IMR-90 (cell line): ENCODE measurements at regions not wholly inside any gene's neighbourhood (a gene's known extent, or its start where the extent isn't known, plus 50 kb on each side); places are given as distances from the start of the nearest gene placed in this dataset.

Source experiments
- BHLHE40 ChIP-seq: fragments of 150-350 bp; IDR thresholded peaks from 2 replicates; pipeline ENCODE4 v1.6.1; 2016; ENCODE audit warnings: mild to moderate bottlenecking, low read depth, low read length
- CEBPB ChIP-seq: IDR thresholded peaks from 2 replicates; pipeline ENCODE4 v1.6.1; 2012; ENCODE audit warnings: low read depth, low read length, improper control_type of control experiment
- CHD1 ChIP-seq: IDR thresholded peaks from 2 replicates; pipeline ENCODE4 v1.6.1; 2012; ENCODE audit warnings: low read depth, low read length, improper control_type of control experiment
- CTCF ChIP-seq: conservative IDR thresholded peaks from 2 replicates; pipeline ENCODE4 v1.5.1; 2012; ENCODE audit warnings: mild to moderate bottlenecking, low read depth, low read length, improper control_type of control experiment
- ELK1 ChIP-seq: fragments of 150-350 bp; IDR thresholded peaks from 2 replicates; pipeline ENCODE4 v1.6.1; 2016; ENCODE audit warnings: low read depth, mild to moderate bottlenecking, low read length, moderate library complexity, borderline replicate concordance
- FOS ChIP-seq: fragments of 150-350 bp; IDR thresholded peaks from 2 replicates; pipeline ENCODE4 v1.6.1; 2016; ENCODE audit warnings: low read depth, low read length
- MXI1 ChIP-seq: IDR thresholded peaks from 2 replicates; pipeline ENCODE4 v1.6.1; 2012; ENCODE audit warnings: low read depth, mild to moderate bottlenecking, low read length, moderate library complexity, borderline replicate concordance
- NFE2L2 ChIP-seq: fragments of 150-350 bp; IDR thresholded peaks from 2 replicates; pipeline ENCODE4 v1.6.1; 2016; ENCODE audit warnings: low read depth, mild to moderate bottlenecking, low read length
- POLR2A ChIP-seq: IDR thresholded peaks from 2 replicates; pipeline ENCODE4 v1.6.1; 2012; ENCODE audit warnings: mild to moderate bottlenecking, low read depth, low read length
- RAD21 ChIP-seq: IDR thresholded peaks from 2 replicates; pipeline ENCODE4 v1.6.1; 2012; ENCODE audit warnings: low read length, improper control_type of control experiment
- RCOR1 ChIP-seq: IDR thresholded peaks from 2 replicates; pipeline ENCODE4 v1.6.1; 2012; ENCODE audit warnings: mild to moderate bottlenecking, low read length, improper control_type of control experiment; ENCODE audit not compliant: insufficient replicate concordance
- RFX5 ChIP-seq: IDR thresholded peaks from 2 replicates; pipeline ENCODE4 v1.8.0; 2012; ENCODE audit warnings: low read depth, mild to moderate bottlenecking, low read length, moderate library complexity
- SMC3 ChIP-seq: fragments of 150-350 bp; IDR thresholded peaks from 2 replicates; pipeline ENCODE4 v1.6.1; 2016; ENCODE audit warnings: low read depth, mild to moderate bottlenecking, antibody characterized with exemption, low read length, moderate library complexity
- USF2 ChIP-seq: fragments of 150-350 bp; IDR thresholded peaks from 2 replicates; pipeline ENCODE4 v1.6.1; 2017; ENCODE audit warnings: mild to moderate bottlenecking, antibody characterized with exemption, low read length, low read depth

- TF ChIP-seq CTCF (no peak), BHLHE40 (no peak), POLR2A (no peak), FOS (no peak), ELK1 (no peak), SMC3 (no peak), RCOR1 (no peak), USF2 (no peak), RFX5 (no peak), CEBPB (no peak), RAD21 (no peak), CHD1 (no peak), MXI1 (no peak), NFE2L2 (no peak)
Measured at GRCh38 chr9:82438581-82438980, 450.0 kb downstream of the SPATA31D1 start.
